Fibroblast of lung (primary cell): ENCODE measurements at regions not wholly inside any gene's neighbourhood (a gene's known extent, or its start where the extent isn't known, plus 50 kb on each side); places are given as distances from the start of the nearest gene placed in this dataset.

Experiments used
- DNase-seq, 2 donors: peaks; one replicate each; pipeline versions ENCODE4 v3.0.0 to v3.0.0-alpha.2; 2010; ENCODE audit warnings: low read depth in 2 of 2
- H2AFZ ChIP-seq: 2 replicates; pipeline ENCODE4 v1.5.1; 2012; ENCODE audit warnings: low read length, control low read depth, inconsistent platforms
- H3K27ac ChIP-seq: 2 replicates; pipeline ENCODE4 v1.5.1; 2011; ENCODE audit warnings: low read length, control low read depth; ENCODE audit not compliant: insufficient read depth
- H3K27me3 ChIP-seq: 2 replicates; pipeline ENCODE4 v1.5.1; 2011; ENCODE audit warnings: mild to moderate bottlenecking, low read length; ENCODE audit not compliant: control insufficient read depth, insufficient read depth
- H3K36me3 ChIP-seq: 2 replicates; pipeline ENCODE4 v1.5.1; 2011; ENCODE audit warnings: low read length; ENCODE audit not compliant: control insufficient read depth, insufficient read depth
- H3K4me1 ChIP-seq: 2 replicates; pipeline ENCODE4 v1.5.1; 2011; ENCODE audit warnings: low read length; ENCODE audit not compliant: control insufficient read depth, insufficient read depth; ENCODE audit errors: extremely low read depth
- H3K4me2 ChIP-seq: 2 replicates; pipeline ENCODE4 v1.5.1; 2011; ENCODE audit warnings: low read length, control low read depth; ENCODE audit not compliant: insufficient read depth; ENCODE audit errors: extremely low read depth
- H3K4me3 ChIP-seq, 4 experiments: fragments of 200-600 bp in 1 of 4; sonication (generic) in 1 of 4; replicated peaks in 1 of 4; 2 replicates each; pipeline ENCODE4 v1.5.1; 2011 to 2016; ENCODE audit warnings: low read length in 4 of 4, low read depth in 3 of 4, mild to moderate bottlenecking in 3 of 4, control low read depth in 2 of 4, inconsistent platforms in 1 of 4, mixed read lengths in 1 of 4; ENCODE audit not compliant: insufficient read depth in 1 of 4; ENCODE audit errors: control extremely low read depth in 1 of 4
- H3K79me2 ChIP-seq: 2 replicates; pipeline ENCODE4 v1.5.1; 2012; ENCODE audit warnings: mild to moderate bottlenecking, low read length, inconsistent platforms; ENCODE audit not compliant: control insufficient read depth, insufficient read depth
- H3K9ac ChIP-seq: 2 replicates; pipeline ENCODE4 v1.5.1; 2011; ENCODE audit warnings: mild to moderate bottlenecking, low read length, control low read depth; ENCODE audit not compliant: insufficient read depth
- H3K9me3 ChIP-seq: 2 replicates; pipeline ENCODE4 v1.5.1; 2012; ENCODE audit warnings: low read depth, low read length; ENCODE audit not compliant: control insufficient read depth, insufficient read depth
- H4K20me1 ChIP-seq: 2 replicates; pipeline ENCODE4 v1.5.1; 2011; ENCODE audit warnings: low read length; ENCODE audit not compliant: control insufficient read depth, insufficient read depth; ENCODE audit errors: extremely low read depth
- CTCF ChIP-seq, 2 donors: IDR thresholded peaks in 1 of 2; conservative IDR thresholded peaks in 1 of 2; 1 replicate in 1 of 2; 2 replicates in 1 of 2; pipeline ENCODE4 v1.5.1; 2011 to 2012; ENCODE audit warnings: low read length in 2 of 2, control low read depth in 1 of 2, inconsistent platforms in 1 of 2, low read depth in 1 of 2, mild to moderate bottlenecking in 1 of 2
- EZH2 ChIP-seq: IDR thresholded peaks from 2 replicates; pipeline ENCODE4 v1.5.1; 2012; ENCODE audit warnings: low read length, control low read depth, mild to moderate bottlenecking; ENCODE audit errors: missing control alignments

GRCh38 chr5:2175041-2175440, 292.3 kb upstream of the IRX4 start:
- H3K4me3 ChIP-seq = no peak overlapping the region
- H2AFZ ChIP-seq = no peak overlapping the region
- H3K27ac ChIP-seq = no peak overlapping the region
- DNase-seq = no peak
- H3K4me2 ChIP-seq = no peak overlapping the region
- H3K36me3 ChIP-seq = no peaks in the 10 kb centered on the region
- no peak overlapping the region for H3K9ac ChIP-seq
- H3K9me3 ChIP-seq = no peaks in the 10 kb centered on the region
- TF ChIP-seq CTCF (conservative IDR thresholded peaks at IDR 0.05 in 1 of 2, IDR thresholded peaks at IDR 0.05 in 1 of 2; ENCODE audit: low read depth in 1 of 2, low read length in 2 of 2) (no peak), EZH2 (no peak)
- no peaks in the 10 kb centered on the region for H3K79me2 ChIP-seq
- no peaks in the 10 kb centered on the region for H3K27me3 ChIP-seq
- H4K20me1 ChIP-seq = no peaks in the 10 kb centered on the region
- H3K4me1 ChIP-seq = no peaks in the 10 kb centered on the region

GRCh38 chr5:2174538-2174937, 291.8 kb upstream of the IRX4 start:
- no peaks in the 10 kb centered on the region for H3K9me3 ChIP-seq
- no peaks in the 10 kb centered on the region for H3K27me3 ChIP-seq
- H3K36me3 ChIP-seq = no peaks in the 10 kb centered on the region
- H3K27ac ChIP-seq = no peak overlapping the region
- H3K4me3 ChIP-seq = no peak overlapping the region
- H3K79me2 ChIP-seq = no peaks in the 10 kb centered on the region
- H3K4me2 ChIP-seq = no peak overlapping the region
- H3K9ac ChIP-seq = no peak overlapping the region
- H4K20me1 ChIP-seq = no peaks in the 10 kb centered on the region
- TF ChIP-seq EZH2 (no peak), CTCF (conservative IDR thresholded peaks at IDR 0.05 in 1 of 2, IDR thresholded peaks at IDR 0.05 in 1 of 2; ENCODE audit: low read depth in 1 of 2, low read length in 2 of 2) (no peak)
- DNase-seq = no peak
- H2AFZ ChIP-seq = no peak overlapping the region
- no peaks in the 10 kb centered on the region for H3K4me1 ChIP-seq

GRCh38 chr5:2173151-2173834, 290.6 kb upstream of the IRX4 start:
- no peaks in the 10 kb centered on the region for H3K4me1 ChIP-seq

More at GRCh38 chr5:2173151-2173834, 290.6 kb upstream of the IRX4 start:
- H3K27me3 ChIP-seq = no peaks in the 10 kb centered on the region
- no peak overlapping the region for H3K4me3 ChIP-seq
- DNase-seq = no peak
- H2AFZ ChIP-seq = no peak overlapping the region
- TF ChIP-seq EZH2 (no peak), CTCF (conservative IDR thresholded peaks at IDR 0.05 in 1 of 2, IDR thresholded peaks at IDR 0.05 in 1 of 2; ENCODE audit: low read depth in 1 of 2, low read length in 2 of 2) (no peak)
- no peaks in the 10 kb centered on the region for H4K20me1 ChIP-seq
- H3K9ac ChIP-seq = no peak overlapping the region
- H3K4me2 ChIP-seq = no peak overlapping the region
- H3K79me2 ChIP-seq = no peaks in the 10 kb centered on the region
- H3K36me3 ChIP-seq = no peaks in the 10 kb centered on the region
- H3K9me3 ChIP-seq = no peaks in the 10 kb centered on the region
- no peak overlapping the region for H3K27ac ChIP-seq
